H9 (cell line): ENCODE measurements at regions not wholly inside any gene's neighbourhood (a gene's known extent, or its start where the extent isn't known, plus 50 kb on each side); places are given as distances from the start of the nearest gene placed in this dataset.

Experiments used
- DNase-seq: peaks from one replicate; pipeline ENCODE4 v3.0.0-alpha.2; 2017
- H2AFZ ChIP-seq: one replicate; pipeline ENCODE4 v1.6.1; 2013; ENCODE audit warnings: mild to moderate bottlenecking, low read length, control low read depth, moderate library complexity
- H2AK5ac ChIP-seq: 2 replicates; pipeline ENCODE4 v1.6.1; 2013; ENCODE audit warnings: low read length, control low read depth, mixed read lengths; ENCODE audit not compliant: insufficient read length
- H2BK120ac ChIP-seq: one replicate; pipeline ENCODE4 v1.6.1; 2013; ENCODE audit warnings: low read depth, mild to moderate bottlenecking, low read length, control low read depth, inconsistent platforms; ENCODE audit not compliant: poor library complexity, severe bottlenecking
- H2BK12ac ChIP-seq: 2 replicates; pipeline ENCODE4 v1.6.1; 2013; ENCODE audit warnings: low read length, control low read depth, mixed read lengths, low read depth; ENCODE audit not compliant: insufficient read length
- H2BK15ac ChIP-seq: 2 replicates; pipeline ENCODE4 v1.6.1; 2013; ENCODE audit warnings: low read depth, low read length, control low read depth
- H2BK20ac ChIP-seq: one replicate; pipeline ENCODE4 v1.6.1; 2013; ENCODE audit warnings: low read depth, mild to moderate bottlenecking, low read length, control low read depth, inconsistent platforms; ENCODE audit not compliant: poor library complexity, severe bottlenecking
- H2BK5ac ChIP-seq: 2 replicates; pipeline ENCODE4 v1.6.1; 2013; ENCODE audit warnings: low read length, control low read depth, mixed read lengths; ENCODE audit not compliant: insufficient read length
- H3K14ac ChIP-seq: 2 replicates; pipeline ENCODE4 v1.6.1; 2013; ENCODE audit warnings: low read length, control low read depth; ENCODE audit not compliant: insufficient read depth
- H3K18ac ChIP-seq: 2 replicates; pipeline ENCODE4 v1.6.1; 2013; ENCODE audit warnings: low read depth, mild to moderate bottlenecking, mixed read lengths, low read length, control low read depth; ENCODE audit not compliant: insufficient read length
- H3K23ac ChIP-seq: 2 replicates; pipeline ENCODE4 v1.6.1; 2013; ENCODE audit warnings: low read length, control low read depth, mixed read lengths, low read depth; ENCODE audit not compliant: insufficient read length
- H3K23me2 ChIP-seq: 2 replicates; pipeline ENCODE4 v1.6.1; 2013; ENCODE audit warnings: low read depth, mild to moderate bottlenecking, mixed read lengths, low read length, control low read depth; ENCODE audit not compliant: insufficient read length, poor library complexity, severe bottlenecking
- H3K27ac ChIP-seq: 2 replicates; pipeline ENCODE4 v1.5.1; 2013; ENCODE audit warnings: low read length, control low read depth, mixed read lengths, low read depth; ENCODE audit not compliant: insufficient read length
- H3K27me3 ChIP-seq: 2 replicates; pipeline ENCODE4 v1.6.1; 2013; ENCODE audit warnings: low read length, control low read depth, inconsistent platforms; ENCODE audit not compliant: insufficient read depth
- H3K4ac ChIP-seq: 2 replicates; pipeline ENCODE4 v1.6.1; 2013; ENCODE audit warnings: low read depth, mild to moderate bottlenecking, control low read depth, inconsistent platforms, low read length, moderate library complexity
- H3K4me1 ChIP-seq: 2 replicates; pipeline ENCODE4 v1.6.1; 2013; ENCODE audit warnings: low read length, control low read depth, inconsistent platforms; ENCODE audit not compliant: insufficient read depth
- H3K4me2 ChIP-seq: 2 replicates; pipeline ENCODE4 v1.6.1; 2013; ENCODE audit warnings: low read length, control low read depth, mixed read lengths; ENCODE audit not compliant: insufficient read length, insufficient read depth
- H3K56ac ChIP-seq: 2 replicates; pipeline ENCODE4 v1.6.1; 2013; ENCODE audit warnings: low read depth, mild to moderate bottlenecking, mixed read lengths, low read length, control low read depth; ENCODE audit not compliant: insufficient read length
- H3K79me1 ChIP-seq: 2 replicates; pipeline ENCODE4 v1.6.1; 2013; ENCODE audit warnings: low read depth, mild to moderate bottlenecking, moderate library complexity, low read length, control low read depth, inconsistent platforms; ENCODE audit not compliant: insufficient read depth, poor library complexity, severe bottlenecking
- H3K79me2 ChIP-seq: 2 replicates; pipeline ENCODE4 v1.6.1; 2013; ENCODE audit warnings: low read length, control low read depth, inconsistent platforms; ENCODE audit not compliant: insufficient read depth
- H3K9ac ChIP-seq: 2 replicates; pipeline ENCODE4 v1.6.1; 2013; ENCODE audit warnings: low read length, control low read depth, mixed read lengths; ENCODE audit not compliant: insufficient read length; ENCODE audit errors: extremely low read depth
- H3K9me3 ChIP-seq: one replicate; pipeline ENCODE4 v1.6.1; 2013; ENCODE audit warnings: low read depth, low read length, inconsistent platforms; ENCODE audit not compliant: control insufficient read depth
- H3T11ph ChIP-seq: one replicate; pipeline ENCODE4 v1.6.1; 2013; ENCODE audit warnings: mild to moderate bottlenecking, low read length, control low read depth, inconsistent platforms
- H4K20me1 ChIP-seq: one replicate; pipeline ENCODE4 v1.6.1; 2013; ENCODE audit not compliant: control insufficient read depth, insufficient read length, insufficient read depth
- H4K5ac ChIP-seq: 2 replicates; pipeline ENCODE4 v1.6.1; 2013; ENCODE audit warnings: low read depth, mild to moderate bottlenecking, mixed read lengths, low read length, control low read depth; ENCODE audit not compliant: insufficient read length
- H4K8ac ChIP-seq: replicated peaks from 2 replicates; pipeline ENCODE4 v1.6.1; 2013; ENCODE audit warnings: low read length, control low read depth, mixed read lengths, low read depth; ENCODE audit not compliant: insufficient read length
- H4K91ac ChIP-seq: 2 replicates; pipeline ENCODE4 v1.6.1; 2013; ENCODE audit warnings: low read depth, mild to moderate bottlenecking, moderate library complexity, mixed read lengths, low read length, control low read depth; ENCODE audit not compliant: insufficient read length
- H3K27ac Mint-ChIP-seq, 3 experiments: 2 replicates in 2 of 3; 3 replicates in 1 of 3; pipeline ENCODE4 v1.8.0; 2020 to 2021; ENCODE audit warnings: mixed read lengths in 3 of 3, mild to moderate bottlenecking in 1 of 3, moderate library complexity in 1 of 3
- H3K27me3 Mint-ChIP-seq: 2 replicates; pipeline ENCODE4 v1.8.0; 2021; ENCODE audit warnings: low read depth, mild to moderate bottlenecking, moderate library complexity, mixed read lengths
- H3K36me3 Mint-ChIP-seq, 3 experiments: 2 replicates in 2 of 3; 3 replicates in 1 of 3; pipeline ENCODE4 v1.8.0; 2020 to 2021; ENCODE audit warnings: low read depth in 3 of 3, mixed read lengths in 3 of 3; ENCODE audit not compliant: insufficient read depth in 1 of 3
- H3K4me1 Mint-ChIP-seq, 2 experiments: 2 replicates each; pipeline ENCODE4 v1.8.0; 2020; ENCODE audit warnings: mixed read lengths in 2 of 2
- H3K4me3 Mint-ChIP-seq, 2 experiments: 2 replicates in 1 of 2; 3 replicates in 1 of 2; pipeline ENCODE4 v1.8.0; 2020 to 2021; ENCODE audit warnings: mild to moderate bottlenecking in 2 of 2, mixed read lengths in 2 of 2, moderate library complexity in 1 of 2
- H3K9me3 Mint-ChIP-seq, 2 experiments: 2 replicates in 1 of 2; 3 replicates in 1 of 2; pipeline ENCODE4 v1.8.0; 2020; ENCODE audit warnings: mild to moderate bottlenecking in 2 of 2, mixed read lengths in 2 of 2, moderate library complexity in 1 of 2
- CTCF ChIP-seq: fragments of 200-600 bp; sonication (generic); conservative IDR thresholded peaks from 3 replicates; pipeline ENCODE4 v1.8.0; 2021; ENCODE audit warnings: antibody characterized with exemption, mild to moderate bottlenecking
- WGBS: extraction: QIAGEN DNeasy Blood & Tissue Kit; methylation state at CpG from one replicate; pipeline ENCODE4 v1.1.7; 2013; ENCODE audit warnings: missing lambda C conversion rate, low lambda C conversion rate, mixed read lengths; ENCODE audit not compliant: insufficient read length; ENCODE audit errors: extremely low coverage; 5-methylcytosine and 5-hydroxymethylcytosine counted together

- Mint-ChIP-seq H3K27me3 (no peaks in the 10 kb centered on the region), H3K9me3 (no peaks in the 10 kb centered on the region), H3K4me1 (peaks cover 3 to 5% of the 10 kb centered on the region in 2 experiments; a peak in 2 of 4 replicates), H3K4me3 (no peak overlapping the region), H3K27ac (no peak overlapping the region), H3K36me3 (no peaks in the 10 kb centered on the region; a peak in 1 of 7 replicates)
- no CpG with 5 or more reads among the region's 6 CpGs for WGBS
- Histone ChIP-seq H3K4me1 (no peaks in the 10 kb centered on the region), H2BK5ac (no peak overlapping the region), H3K23ac (no peak overlapping the region), H3T11ph (no peak overlapping the region), H3K14ac (no peak overlapping the region), H4K20me1 (no peaks in the 10 kb centered on the region), H2BK15ac (no peak overlapping the region), H3K79me1 (no peaks in the 10 kb centered on the region), H3K56ac (no peak overlapping the region), H3K27ac (no peak overlapping the region), H2BK12ac (no peak overlapping the region), H2BK120ac (no peak overlapping the region), H3K23me2 (no peaks in the 10 kb centered on the region), H4K5ac (no peak overlapping the region), H2BK20ac (no peak overlapping the region), H3K9ac (no peak overlapping the region), H3K9me3 (no peaks in the 10 kb centered on the region), H4K91ac (no peak overlapping the region), H3K27me3 (no peaks in the 10 kb centered on the region), H3K4ac (no peak overlapping the region), H4K8ac (no peak overlapping the region), H2AFZ (no peak overlapping the region), H2AK5ac (no peak overlapping the region), H3K4me2 (no peak overlapping the region), H3K79me2 (no peaks in the 10 kb centered on the region), H3K18ac (no peak overlapping the region)
- DNase-seq = no peak
- TF ChIP-seq CTCF = no peak
Measured at GRCh38 chr13:55255236-55255635, 1885.5 kb upstream of the PRR20A start.
